Activated CD4-positive, alpha-beta T cell treated with anti-CD3 and anti-CD28 coated beads for 36 hours (primary cell): ENCODE measurements at regions not wholly inside any gene's neighbourhood (a gene's known extent, or its start where the extent isn't known, plus 50 kb on each side); places are given as distances from the start of the nearest gene placed in this dataset.

Experiments
- ATAC-seq: fragments of 200-7000 bp; cut with Tn5 transposase; one replicate; pipeline ENCODE4 v1.10.0; 2021; ENCODE audit warnings: mild to moderate bottlenecking, moderate library complexity
- CTCF ChIA-PET: fragments of 350-600 bp; sonication (Branson Sonifier 250); formaldehyde crosslinking; loops from one replicate; lab custom pipeline; 2021; ENCODE audit warnings: antibody characterized with exemption; lab: Charles Lee
- POLR2A ChIA-PET: fragments of 350-600 bp; sonication (Branson Sonifier 250); formaldehyde crosslinking; loops from one replicate; lab custom pipeline; 2021; ENCODE audit warnings: antibody characterized with exemption, inconsistent platforms; lab: Charles Lee
- DNase-seq: peaks from one replicate; pipeline ENCODE4 v3.0.0-alpha.2; 2020
- H3K27ac Mint-ChIP-seq: one replicate; pipeline ENCODE4 v1.8.0; 2021; ENCODE audit warnings: mixed read lengths
- H3K27me3 Mint-ChIP-seq: one replicate; pipeline ENCODE4 v1.8.0; 2021; ENCODE audit warnings: mixed read lengths
- H3K36me3 Mint-ChIP-seq: one replicate; pipeline ENCODE4 v1.8.0; 2021; ENCODE audit warnings: low read depth, mixed read lengths
- H3K4me1 Mint-ChIP-seq: one replicate; pipeline ENCODE4 v1.8.0; 2021; ENCODE audit warnings: mixed read lengths
- H3K4me3 Mint-ChIP-seq: one replicate; pipeline ENCODE4 v1.8.0; 2021; ENCODE audit warnings: mild to moderate bottlenecking, moderate library complexity, mixed read lengths
- H3K9me3 Mint-ChIP-seq: one replicate; pipeline ENCODE4 v1.8.0; 2021; ENCODE audit warnings: low read depth, mixed read lengths
- intact Hi-C, 2 experiments: fragments of 100-400 bp; cut with DNase I in 1 of 2; cut with micrococcal nuclease in 1 of 2; formaldehyde crosslinking; loops; one replicate each; pipeline versions ENCODE4 v1.14.2 to v1.15.1; 2022 to 2024; cut with DNase I, micrococcal nuclease

DNA sequence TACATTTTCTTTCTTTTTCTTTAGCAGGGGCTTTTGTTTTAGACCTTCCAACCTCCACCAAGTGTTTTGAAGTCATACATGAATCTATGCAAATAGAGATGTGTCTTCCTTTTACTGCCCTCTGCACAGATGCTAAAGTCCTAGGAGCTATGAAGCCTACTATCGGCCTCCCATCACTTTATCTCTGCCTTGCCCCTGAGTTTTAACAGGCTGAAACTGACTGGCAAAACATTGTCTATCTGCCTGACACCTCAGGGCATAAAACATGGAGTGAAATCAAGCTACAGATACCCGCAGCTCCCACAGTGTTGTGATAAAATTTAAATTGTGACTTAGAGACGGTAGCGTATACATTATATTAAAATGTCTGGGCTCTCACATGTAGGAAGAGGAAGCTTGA lies 604.6 kb upstream of the C9orf72 start:
- CTCF ChIA-PET: no interaction called here
- Mint-ChIP-seq H3K27ac (no peak overlapping the region), H3K4me1 (no peaks in the 10 kb centered on the region), H3K36me3 (no peaks in the 10 kb centered on the region), H3K4me3 (no peak overlapping the region), H3K27me3 (no peaks in the 10 kb centered on the region), H3K9me3 (no peaks in the 10 kb centered on the region)
- DNase-seq (no peak), ATAC-seq (no peak)
- POLR2A ChIA-PET: no interaction called here
- intact Hi-C loops: no loop called here

DNA sequence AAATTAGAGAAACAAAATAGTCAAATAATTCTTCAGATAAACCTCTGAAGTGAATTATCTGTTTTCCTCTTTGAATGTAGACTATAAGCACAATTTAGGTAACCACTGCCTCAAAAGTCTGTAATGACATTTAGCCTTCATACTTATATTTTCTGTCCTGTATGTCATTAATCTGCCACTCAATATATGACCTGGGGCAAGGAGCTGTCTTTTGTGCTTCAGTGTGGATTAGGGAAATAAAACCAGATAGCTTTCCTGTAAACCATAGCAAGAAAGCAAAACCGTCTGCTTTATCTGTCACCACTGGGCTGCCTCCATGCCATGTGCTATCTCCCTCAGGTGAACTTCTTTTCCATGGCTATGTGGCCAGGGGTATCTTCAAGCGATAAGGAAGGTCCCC lies 606.6 kb upstream of the C9orf72 start:
- ATAC-seq: no peak
- Mint-ChIP-seq H3K4me3 (no peak overlapping the region), H3K36me3 (no peaks in the 10 kb centered on the region), H3K9me3 (peaks cover 3% of the 10 kb centered on the region), H3K27me3 (no peaks in the 10 kb centered on the region), H3K4me1 (no peaks in the 10 kb centered on the region), H3K27ac (no peak overlapping the region)
- intact Hi-C loops: no loop called here
- DNase-seq: no peak
- ChIA-PET CTCF (no interaction called here), POLR2A (no interaction called here)

- H3K27ac Mint-ChIP-seq: no peak overlapping the region
- DNase-seq (no peak), ATAC-seq (no peak)
- H3K4me1 Mint-ChIP-seq: no peaks in the 10 kb centered on the region
- H3K9me3 Mint-ChIP-seq: peaks cover 18% of the 10 kb centered on the region
- no peaks in the 10 kb centered on the region for H3K27me3 Mint-ChIP-seq
- ChIA-PET POLR2A (no interaction called here), CTCF (no interaction called here)
- no peaks in the 10 kb centered on the region for H3K36me3 Mint-ChIP-seq
- no peak overlapping the region for H3K4me3 Mint-ChIP-seq
- intact Hi-C loops: loop anchor here in 1 of 2 experiments (10.0 kb wide), 1 partner anchor 64 kb away; no protein-coding TSS in a partner anchor
Observed at GRCh38 chr9:28190981-28191380, 617.7 kb upstream of the C9orf72 start.

GRCh38 chr9:28197653-28198052 lies 624.4 kb upstream of the C9orf72 start:
- Mint-ChIP-seq H3K27me3 (no peaks in the 10 kb centered on the region), H3K9me3 (peaks cover 2% of the 10 kb centered on the region), H3K4me3 (no peak overlapping the region), H3K36me3 (no peaks in the 10 kb centered on the region), H3K4me1 (no peaks in the 10 kb centered on the region), H3K27ac (no peak overlapping the region)
- ChIA-PET CTCF (no interaction called here), POLR2A (no interaction called here)
- DNase-seq (no peak), ATAC-seq (no peak)
- intact Hi-C loops: loop anchor here in 1 of 2 experiments (10.0 kb wide), 1 partner anchor 57 kb away; no protein-coding TSS in a partner anchor

DNA sequence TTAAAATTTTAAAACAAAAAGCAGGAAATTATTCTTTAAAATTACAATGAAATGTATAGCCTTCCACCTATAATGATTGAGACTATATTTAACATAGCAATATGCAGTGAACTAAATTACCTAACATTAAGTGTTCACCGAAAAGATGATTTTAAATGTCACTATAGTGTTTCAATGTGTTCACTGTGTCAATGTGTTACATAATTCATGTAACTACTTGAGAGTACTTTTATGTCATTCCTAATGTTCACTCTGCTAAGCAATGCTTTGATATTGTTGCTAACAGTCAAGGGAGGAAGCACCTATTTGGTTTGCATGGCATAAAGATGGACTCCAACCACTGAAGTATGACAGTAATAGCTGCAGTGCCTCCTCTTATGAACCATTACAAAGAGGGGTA lies 629.8 kb upstream of the C9orf72 start:
- H3K4me1 Mint-ChIP-seq: no peaks in the 10 kb centered on the region
- DNase-seq: no peak
- no peaks in the 10 kb centered on the region for H3K27me3 Mint-ChIP-seq
- intact Hi-C loops: no loop called here
- CTCF ChIA-PET: no interaction called here
- H3K4me3 Mint-ChIP-seq: no peak overlapping the region
- no peak overlapping the region for H3K27ac Mint-ChIP-seq
- H3K36me3 Mint-ChIP-seq: no peaks in the 10 kb centered on the region
- POLR2A ChIA-PET: no interaction called here
- ATAC-seq: no peak
- H3K9me3 Mint-ChIP-seq: peaks cover 2% of the 10 kb centered on the region

DNA sequence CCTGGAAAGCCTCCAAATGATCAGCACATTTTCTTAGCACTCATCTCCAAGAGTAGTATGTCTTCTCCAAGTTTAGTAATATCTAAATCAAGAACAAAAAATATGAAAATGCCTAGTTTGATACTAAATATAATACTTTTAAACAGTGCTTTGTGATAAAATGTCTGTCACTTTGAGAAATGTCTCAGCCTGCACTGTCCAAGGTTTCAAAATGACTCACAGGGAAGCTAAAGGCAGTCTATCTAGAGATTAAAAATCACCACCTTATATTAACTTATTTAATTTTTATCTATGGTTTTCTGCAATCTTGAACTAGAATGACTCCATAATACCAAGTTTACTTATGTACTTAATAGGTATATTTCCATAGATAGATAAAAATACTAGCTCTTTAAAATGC lies 633.0 kb upstream of the C9orf72 start:
- H3K36me3 Mint-ChIP-seq: no peaks in the 10 kb centered on the region
- DNase-seq: no peak

GRCh38 chr9:28207657-28208056 lies 634.4 kb upstream of the C9orf72 start:
- no peak for ATAC-seq
- no peaks in the 10 kb centered on the region for H3K36me3 Mint-ChIP-seq
- no peak overlapping the region for H3K27ac Mint-ChIP-seq

More for the DNA sequence above, 633.0 kb upstream of the C9orf72 start:
- no peak overlapping the region for H3K27ac Mint-ChIP-seq
- no peaks in the 10 kb centered on the region for H3K4me1 Mint-ChIP-seq
- ChIA-PET POLR2A (no interaction called here), CTCF (interaction anchor here (1.0 kb wide), 1 partner anchor 16 kb away, joined by 3 read pairs; no protein-coding TSS in a partner anchor)
- no peaks in the 10 kb centered on the region for H3K9me3 Mint-ChIP-seq
- H3K27me3 Mint-ChIP-seq: no peaks in the 10 kb centered on the region
- intact Hi-C loops: no loop called here
- ATAC-seq: no peak
- H3K4me3 Mint-ChIP-seq: no peak overlapping the region

GRCh38 chr9:28209130-28209529 lies 635.8 kb upstream of the C9orf72 start:
- ATAC-seq: no peak
- CTCF ChIA-PET: no interaction called here

More at GRCh38 chr9:28207657-28208056, 634.4 kb upstream of the C9orf72 start:
- POLR2A ChIA-PET: no interaction called here
- no peak for DNase-seq
- H3K4me3 Mint-ChIP-seq: no peak overlapping the region
- H3K4me1 Mint-ChIP-seq: no peaks in the 10 kb centered on the region
- intact Hi-C loops: no loop called here
- no peaks in the 10 kb centered on the region for H3K27me3 Mint-ChIP-seq
- no peaks in the 10 kb centered on the region for H3K9me3 Mint-ChIP-seq
- CTCF ChIA-PET: no interaction called here

DNA sequence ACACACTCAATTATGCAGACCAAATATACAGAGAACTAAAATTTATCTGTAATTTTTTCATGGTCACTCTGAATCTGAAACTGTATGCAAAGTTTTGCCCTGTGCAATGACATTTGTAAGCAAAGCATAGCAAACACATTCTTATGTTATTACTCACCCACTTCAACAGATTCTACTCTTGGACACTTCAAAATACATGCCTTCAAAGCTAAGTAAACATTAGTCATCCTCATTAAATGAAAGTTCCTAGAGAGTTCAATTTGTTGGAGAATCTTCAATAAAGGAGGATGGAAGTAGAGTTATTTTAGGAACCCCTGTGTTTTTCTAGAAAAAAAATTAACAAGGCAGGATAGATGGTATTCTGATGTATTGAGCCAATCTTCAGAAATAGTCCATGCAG lies 639.7 kb upstream of the C9orf72 start:
- CTCF ChIA-PET: no interaction called here
- Mint-ChIP-seq H3K27ac (no peak overlapping the region), H3K4me3 (no peak overlapping the region), H3K4me1 (no peaks in the 10 kb centered on the region), H3K36me3 (no peaks in the 10 kb centered on the region), H3K27me3 (no peaks in the 10 kb centered on the region), H3K9me3 (no peaks in the 10 kb centered on the region)
- intact Hi-C loops: no loop called here
- POLR2A ChIA-PET: no interaction called here
- ATAC-seq: no peak
- DNase-seq: no peak

More at GRCh38 chr9:28209130-28209529, 635.8 kb upstream of the C9orf72 start:
- no peak overlapping the region for H3K4me3 Mint-ChIP-seq
- DNase-seq: no peak
- no peaks in the 10 kb centered on the region for H3K27me3 Mint-ChIP-seq
- POLR2A ChIA-PET: no interaction called here
- no peak overlapping the region for H3K27ac Mint-ChIP-seq
- H3K9me3 Mint-ChIP-seq: no peaks in the 10 kb centered on the region
- no peaks in the 10 kb centered on the region for H3K36me3 Mint-ChIP-seq
- intact Hi-C loops: no loop called here
- H3K4me1 Mint-ChIP-seq: no peaks in the 10 kb centered on the region

GRCh38 chr9:28215536-28216299 lies 642.4 kb upstream of the C9orf72 start:
- no peaks in the 10 kb centered on the region for H3K27me3 Mint-ChIP-seq
- no peaks in the 10 kb centered on the region for H3K36me3 Mint-ChIP-seq
- H3K4me3 Mint-ChIP-seq: no peak overlapping the region
- DNase-seq (no peak), ATAC-seq (no peak)
- no peaks in the 10 kb centered on the region for H3K9me3 Mint-ChIP-seq
- POLR2A ChIA-PET: no interaction called here
- intact Hi-C loops: no loop called here
- no peaks in the 10 kb centered on the region for H3K4me1 Mint-ChIP-seq
- no peak overlapping the region for H3K27ac Mint-ChIP-seq
- CTCF ChIA-PET: no interaction called here

GRCh38 chr9:28232686-28233085 lies 659.4 kb upstream of the C9orf72 start:
- POLR2A ChIA-PET: no interaction called here
- CTCF ChIA-PET: no interaction called here
- H3K36me3 Mint-ChIP-seq: no peaks in the 10 kb centered on the region
- H3K27me3 Mint-ChIP-seq: no peaks in the 10 kb centered on the region
- intact Hi-C loops: no loop called here
- no peak overlapping the region for H3K4me3 Mint-ChIP-seq
- peaks cover 6% of the 10 kb centered on the region for H3K9me3 Mint-ChIP-seq
- DNase-seq (no peak), ATAC-seq (no peak)
- no peaks in the 10 kb centered on the region for H3K4me1 Mint-ChIP-seq
- H3K27ac Mint-ChIP-seq: no peak overlapping the region

GRCh38 chr9:28234133-28234893 lies 661.0 kb upstream of the C9orf72 start:
- Mint-ChIP-seq H3K4me3 (no peak overlapping the region), H3K36me3 (no peaks in the 10 kb centered on the region), H3K27me3 (no peaks in the 10 kb centered on the region), H3K27ac (no peak overlapping the region), H3K4me1 (no peaks in the 10 kb centered on the region), H3K9me3 (peaks cover 9% of the 10 kb centered on the region)
- ChIA-PET CTCF (interaction anchor here (0.6 kb wide), 1 partner anchor 294 kb away, joined by 3 read pairs; no protein-coding TSS in a partner anchor), POLR2A (no interaction called here)
- intact Hi-C loops: no loop called here
- ATAC-seq (no peak), DNase-seq (no peak)
